ENCODE measurements at regions not wholly inside any gene's neighbourhood (a gene's known extent, or its start where the extent isn't known, plus 50 kb on each side); places are given as distances from the start of the nearest gene placed in this dataset.

GRCh38 chr6:132954222-132954621 lies 139.9 kb downstream of the RPS12 start:
- Histone ChIP-seq H3K27ac (ENCODE audit: low read depth, low read length, poor library complexity, severe bottlenecking) (no peak overlapping the region), H3K27me3 (ENCODE audit: insufficient read depth, low read length) (no peaks in the 10 kb centered on the region)
- TF ChIP-seq EZH2 (IDR thresholded peaks at IDR 0.05; ENCODE audit: borderline replicate concordance, low read length): no peak
- no peak for TF ChIP-seq CTCF (IDR thresholded peaks at IDR 0.05; ENCODE audit: low read length)

GRCh38 chr6:132954936-132955335 lies 140.6 kb downstream of the RPS12 start:
- H3K27me3 ChIP-seq (ENCODE audit: insufficient read depth, low read length): no peaks in the 10 kb centered on the region
- no peaks in the 10 kb centered on the region for H3F3A ChIP-seq (ENCODE audit: insufficient read depth, low read length)
- H2AFZ ChIP-seq (ENCODE audit: low read length): no peak overlapping the region
- no peak overlapping the region for H3K9ac ChIP-seq (ENCODE audit: low read length)
- no peak overlapping the region for H3K27ac ChIP-seq (ENCODE audit: low read depth, low read length, poor library complexity, severe bottlenecking)
- TF ChIP-seq CTCF (IDR thresholded peaks at IDR 0.05; ENCODE audit: low read length) (no peak), EZH2 (IDR thresholded peaks at IDR 0.05; ENCODE audit: borderline replicate concordance, low read length) (no peak)
- H3K36me3 ChIP-seq (ENCODE audit: insufficient read depth, low read length): no peaks in the 10 kb centered on the region
- H3K9me2 ChIP-seq (ENCODE audit: low read depth, low read length): no peaks in the 10 kb centered on the region
- no peaks in the 10 kb centered on the region for H3K4me1 ChIP-seq (ENCODE audit: insufficient read depth, low read length, severe bottlenecking)
- no peak overlapping the region for H3K4me3 ChIP-seq (ENCODE audit: low read depth, low read length, poor library complexity, severe bottlenecking)
- no peaks in the 10 kb centered on the region for H3K79me2 ChIP-seq (ENCODE audit: insufficient read depth, low read length)
- no peaks in the 10 kb centered on the region for H3K9me3 ChIP-seq (ENCODE audit: low read length)
- H3K4me2 ChIP-seq (ENCODE audit: low read length): no peak overlapping the region
- H4K20me1 ChIP-seq (ENCODE audit: insufficient read depth, low read length): no peaks in the 10 kb centered on the region

More at GRCh38 chr6:132954222-132954621, 139.9 kb downstream of the RPS12 start:
- no peaks in the 10 kb centered on the region for H3K79me2 ChIP-seq (ENCODE audit: insufficient read depth, low read length)
- no peaks in the 10 kb centered on the region for H3K9me3 ChIP-seq (ENCODE audit: low read length)
- H3K4me3 ChIP-seq (ENCODE audit: low read depth, low read length, poor library complexity, severe bottlenecking): no peak overlapping the region
- no peaks in the 10 kb centered on the region for H3K36me3 ChIP-seq (ENCODE audit: insufficient read depth, low read length)
- H4K20me1 ChIP-seq (ENCODE audit: insufficient read depth, low read length): no peaks in the 10 kb centered on the region
- no peaks in the 10 kb centered on the region for H3K9me2 ChIP-seq (ENCODE audit: low read depth, low read length)
- no peaks in the 10 kb centered on the region for H3F3A ChIP-seq (ENCODE audit: insufficient read depth, low read length)
- H3K4me2 ChIP-seq (ENCODE audit: low read length): no peak overlapping the region
- no peak overlapping the region for H3K9ac ChIP-seq (ENCODE audit: low read length)
- H2AFZ ChIP-seq (ENCODE audit: low read length): no peak overlapping the region
- no peaks in the 10 kb centered on the region for H3K4me1 ChIP-seq (ENCODE audit: insufficient read depth, low read length, severe bottlenecking)

- Histone ChIP-seq H3K4me1 (ENCODE audit: insufficient read depth, low read length, severe bottlenecking) (no peaks in the 10 kb centered on the region), H3F3A (ENCODE audit: insufficient read depth, low read length) (no peaks in the 10 kb centered on the region), H3K9me2 (ENCODE audit: low read depth, low read length) (no peaks in the 10 kb centered on the region), H4K20me1 (ENCODE audit: insufficient read depth, low read length) (no peaks in the 10 kb centered on the region), H3K9ac (ENCODE audit: low read length) (no peak overlapping the region), H3K9me3 (ENCODE audit: low read length) (no peaks in the 10 kb centered on the region), H3K4me2 (ENCODE audit: low read length) (no peak overlapping the region), H3K4me3 (ENCODE audit: low read depth, low read length, poor library complexity, severe bottlenecking) (no peak overlapping the region), H2AFZ (ENCODE audit: low read length) (no peak overlapping the region), H3K27me3 (ENCODE audit: insufficient read depth, low read length) (no peaks in the 10 kb centered on the region), H3K79me2 (ENCODE audit: insufficient read depth, low read length) (no peaks in the 10 kb centered on the region), H3K27ac (ENCODE audit: low read depth, low read length, poor library complexity, severe bottlenecking) (no peak overlapping the region), H3K36me3 (ENCODE audit: insufficient read depth, low read length) (no peaks in the 10 kb centered on the region)
- TF ChIP-seq EZH2 (IDR thresholded peaks at IDR 0.05; ENCODE audit: borderline replicate concordance, low read length) (no peak), CTCF (IDR thresholded peaks at IDR 0.05; ENCODE audit: low read length) (no peak)
Measured at GRCh38 chr6:132959639-132960326, 145.4 kb downstream of the RPS12 start.

All from OCI-LY1 (cell line).